B cell (primary cell): ENCODE measurements at regions not wholly inside any gene's neighbourhood (a gene's known extent, or its start where the extent isn't known, plus 50 kb on each side); places are given as distances from the start of the nearest gene placed in this dataset.

Experiments used
- ATAC-seq: fragments of 200-7000 bp; cut with Tn5 transposase; one replicate; pipeline ENCODE4 v1.10.0; 2021; ENCODE audit warnings: low read depth, mild to moderate bottlenecking, moderate number of reproducible peaks, moderate library complexity
- CTCF ChIA-PET: fragments of 350-600 bp; sonication (Branson Sonifier 250); formaldehyde crosslinking; loops from one replicate; lab custom pipeline; 2021; ENCODE audit warnings: antibody characterized with exemption, inconsistent platforms; lab: Charles Lee
- POLR2A ChIA-PET: fragments of 350-600 bp; sonication (Branson Sonifier 250); formaldehyde crosslinking; loops from one replicate; lab custom pipeline; 2021; ENCODE audit warnings: antibody characterized with exemption; lab: Charles Lee
- DNase-seq: peaks from one replicate; pipeline ENCODE4 v3.0.0; 2013
- H2AFZ ChIP-seq: 2 replicates; pipeline ENCODE4 v1.6.1; 2012; ENCODE audit warnings: mild to moderate bottlenecking, low read depth, low read length; ENCODE audit not compliant: insufficient read depth, poor library complexity, severe bottlenecking
- H3K27ac ChIP-seq, 2 donors: 1 replicate in 1 of 2; 2 replicates in 1 of 2; pipeline ENCODE4 v1.5.1; 2012 to 2013; ENCODE audit warnings: low read length in 2 of 2, mild to moderate bottlenecking in 2 of 2, moderate library complexity in 1 of 2
- H3K27me3 ChIP-seq, 4 experiments: fragments of 200-600 bp in 1 of 4; sonication (generic) in 1 of 4; replicated peaks in 1 of 4; 1 replicate in 2 of 4; 2 replicates in 2 of 4; pipeline versions ENCODE4 v1.6.1 to v1.7.0; 2013 to 2016; ENCODE audit warnings: low read length in 3 of 4, mild to moderate bottlenecking in 2 of 4, mixed read lengths in 1 of 4, moderate library complexity in 1 of 4; ENCODE audit not compliant: insufficient read depth in 4 of 4, control insufficient read depth in 3 of 4; ENCODE audit errors: control extremely low read depth in 1 of 4
- H3K36me3 ChIP-seq, 2 experiments: replicated peaks in 1 of 2; 1 replicate in 1 of 2; 2 replicates in 1 of 2; pipeline versions ENCODE4 v1.6.1 to v1.7.1; 2013; ENCODE audit warnings: low read length in 1 of 2; ENCODE audit not compliant: insufficient read depth in 2 of 2, control insufficient read depth in 1 of 2; ENCODE audit errors: control extremely low read depth in 1 of 2, extremely low read depth in 1 of 2
- H3K4me1 ChIP-seq, 2 donors: fragments of 200-600 bp in 1 of 2; sonication (generic) in 1 of 2; 1 replicate in 1 of 2; 2 replicates in 1 of 2; pipeline versions ENCODE4 v1.5.1 to v1.6.1; 2013 to 2017; ENCODE audit warnings: low read length in 2 of 2; ENCODE audit not compliant: control insufficient read depth in 2 of 2, insufficient read depth in 2 of 2
- H3K4me2 ChIP-seq: replicated peaks from 2 replicates; pipeline ENCODE3; 2012; ENCODE audit warnings: mild to moderate bottlenecking, low read depth, low read length; ENCODE audit not compliant: poor library complexity, severe bottlenecking
- H3K4me3 ChIP-seq, 5 experiments: fragments of 200-600 bp in 1 of 5; sonication (generic) in 1 of 5; 1 replicate in 3 of 5; 2 replicates in 2 of 5; pipeline versions ENCODE4 v1.5.1 to v1.7.0; 2011 to 2016; ENCODE audit warnings: low read length in 4 of 5, mild to moderate bottlenecking in 4 of 5, low read depth in 2 of 5, control low read depth in 1 of 5, moderate library complexity in 1 of 5; ENCODE audit not compliant: insufficient read depth in 1 of 5; ENCODE audit errors: control extremely low read depth in 1 of 5, extremely low read depth in 1 of 5
- H3K79me2 ChIP-seq: fragments of 200-600 bp; sonication (generic); one replicate; pipeline ENCODE4 v1.6.0; 2016; ENCODE audit warnings: low read length; ENCODE audit not compliant: control insufficient read depth, insufficient read depth
- H3K9ac ChIP-seq: fragments of 200-600 bp; sonication (generic); 2 replicates; pipeline ENCODE4 v1.6.1; 2017; ENCODE audit warnings: mild to moderate bottlenecking, low read length, moderate library complexity
- H3K9me3 ChIP-seq, 3 donors: one replicate each; pipeline versions ENCODE4 v1.6.1 to v1.7.1; 2013; ENCODE audit warnings: low read length in 2 of 3; ENCODE audit not compliant: control insufficient read depth in 2 of 3, insufficient read depth in 1 of 3; ENCODE audit errors: control extremely low read depth in 1 of 3
- H4K20me1 ChIP-seq: 2 replicates; pipeline ENCODE4 v1.6.0; 2012; ENCODE audit warnings: mild to moderate bottlenecking, low read length; ENCODE audit not compliant: insufficient read depth, control insufficient read depth, poor library complexity, severe bottlenecking
- H3K27ac Mint-ChIP-seq: one replicate; pipeline ENCODE4 v1.8.0; 2021; ENCODE audit warnings: mixed read lengths
- H3K27me3 Mint-ChIP-seq: one replicate; pipeline ENCODE4 v1.8.0; 2021; ENCODE audit warnings: mixed read lengths
- H3K4me1 Mint-ChIP-seq: one replicate; pipeline ENCODE4 v1.8.0; 2021; ENCODE audit warnings: mixed read lengths
- H3K4me3 Mint-ChIP-seq: one replicate; pipeline ENCODE4 v1.8.0; 2021; ENCODE audit warnings: mixed read lengths
- H3K9me3 Mint-ChIP-seq: one replicate; pipeline ENCODE4 v1.8.0; 2022; ENCODE audit warnings: mixed read lengths; ENCODE audit not compliant: insufficient read depth
- CTCF ChIP-seq: fragments of 200-600 bp; IDR thresholded peaks from one replicate; pipeline ENCODE4 v1.8.0; 2022; ENCODE audit warnings: antibody characterized with exemption, mild to moderate bottlenecking
- EZH2 ChIP-seq: IDR thresholded peaks from 2 replicates; pipeline ENCODE4 v1.6.1; 2012; ENCODE audit warnings: borderline replicate concordance, low read depth, mild to moderate bottlenecking, moderate library complexity, low read length; ENCODE audit not compliant: insufficient read depth, poor library complexity, severe bottlenecking
- WGBS: methylation state at CpG from one replicate; pipeline ENCODE4 v1.1.5; 2013; ENCODE audit warnings: missing lambda C conversion rate; ENCODE audit not compliant: insufficient coverage; 5-methylcytosine and 5-hydroxymethylcytosine counted together
- intact Hi-C: fragments of 100-400 bp; cut with micrococcal nuclease; formaldehyde crosslinking; loops from one replicate; pipeline ENCODE4 v1.10.0; 2022

- Histone ChIP-seq H3K4me2 (no peak overlapping the region), H3K27ac (no peak overlapping the region), H3K27me3 (no peaks in the 10 kb centered on the region), H3K9me3 (no peaks in the 10 kb centered on the region), H4K20me1 (no peaks in the 10 kb centered on the region), H3K4me1 (no peaks in the 10 kb centered on the region), H3K36me3 (no peaks in the 10 kb centered on the region), H3K79me2 (no peaks in the 10 kb centered on the region), H3K9ac (no peak overlapping the region), H2AFZ (no peak overlapping the region), H3K4me3 (no peak overlapping the region)
- DNase-seq = no peak
- no peak for ATAC-seq
- Mint-ChIP-seq H3K27ac (no peak overlapping the region), H3K4me3 (no peak overlapping the region), H3K9me3 (peaks cover 6% of the 10 kb centered on the region), H3K27me3 (no peaks in the 10 kb centered on the region), H3K4me1 (no peaks in the 10 kb centered on the region)
- intact Hi-C loops = no loop called here
- ChIA-PET POLR2A (no interaction called here), CTCF (no interaction called here)
- TF ChIP-seq EZH2 (no peak), CTCF (no peak)
- 89% methylated on average over 1 of the region's 3 CpGs for WGBS
Observed at GRCh38 chr2:21544392-21544791, 420.6 kb downstream of the TDRD15 start.

GRCh38 chr2:21552981-21553380 is 429.2 kb downstream of the TDRD15 start:
- Histone ChIP-seq H3K4me2 (no peak overlapping the region), H3K27ac (no peak overlapping the region), H3K27me3 (no peaks in the 10 kb centered on the region), H2AFZ (no peak overlapping the region), H3K4me1 (no peaks in the 10 kb centered on the region), H3K9me3 (no peaks in the 10 kb centered on the region), H3K9ac (no peak overlapping the region), H3K36me3 (no peaks in the 10 kb centered on the region), H3K79me2 (no peaks in the 10 kb centered on the region), H3K4me3 (no peak overlapping the region), H4K20me1 (no peaks in the 10 kb centered on the region)
- Mint-ChIP-seq H3K27ac (no peak overlapping the region), H3K4me3 (no peak overlapping the region), H3K9me3 (peaks cover 2% of the 10 kb centered on the region), H3K4me1 (no peaks in the 10 kb centered on the region), H3K27me3 (no peaks in the 10 kb centered on the region)
- intact Hi-C loops = no loop called here
- DNase-seq = no peak
- no peak for TF ChIP-seq CTCF
- POLR2A ChIA-PET = no interaction called here
- CTCF ChIA-PET = no interaction called here
- ATAC-seq = no peak
